HG02759 (cell line): ENCODE measurements at regions not wholly inside any gene's neighbourhood (a gene's known extent, or its start where the extent isn't known, plus 50 kb on each side); places are given as distances from the start of the nearest gene placed in this dataset.

Source experiments
- ATAC-seq: cut with Tn5 transposase; IDR thresholded peaks from one replicate; pipeline ENCODE4 v1.9.1; 2021; ENCODE audit warnings: mild to moderate bottlenecking, moderate library complexity; ENCODE audit not compliant: unreplicated experiment

DNA sequence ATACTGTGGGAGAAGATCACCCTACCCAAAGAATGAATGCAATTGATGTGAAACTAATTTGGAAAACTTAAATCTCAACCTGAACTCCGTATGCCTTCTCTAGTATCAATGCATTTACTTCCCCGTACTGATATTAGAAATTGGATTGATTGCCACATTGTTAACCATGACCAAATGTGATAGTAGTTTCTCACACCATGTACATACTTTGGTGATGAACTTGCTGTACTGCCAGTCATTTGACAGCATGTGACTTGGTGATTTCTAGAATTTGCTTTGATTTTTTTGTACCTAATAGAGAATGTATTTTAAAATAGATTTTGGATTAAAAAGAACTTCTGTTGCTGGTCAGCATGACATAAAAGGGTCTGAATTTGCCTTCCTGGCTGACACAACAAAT, 579.8 kb upstream of the TMEM132C start:
- no peak for ATAC-seq

GRCh38 chr12:127688906-127689428, 578.0 kb upstream of the TMEM132C start:
- ATAC-seq = no peak

DNA sequence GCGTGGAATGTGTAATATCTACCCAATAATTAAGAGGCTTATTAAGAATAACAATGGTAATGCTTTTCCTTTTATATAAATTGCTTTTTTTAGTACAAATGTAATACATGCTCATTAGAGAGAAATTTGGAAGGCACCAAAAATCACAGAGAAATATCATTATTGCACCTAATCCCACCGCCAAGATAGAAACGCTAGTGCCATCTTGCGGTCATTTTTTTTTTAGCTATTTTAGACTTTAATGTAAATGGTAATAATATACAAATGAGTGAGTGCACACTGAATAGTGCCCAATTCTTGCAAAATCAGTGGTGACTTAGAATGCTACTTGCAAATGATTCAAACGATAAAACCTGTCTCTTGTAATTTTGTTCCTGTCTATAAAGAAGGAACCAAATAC, 576.8 kb upstream of the TMEM132C start:
- ATAC-seq = no peak

DNA sequence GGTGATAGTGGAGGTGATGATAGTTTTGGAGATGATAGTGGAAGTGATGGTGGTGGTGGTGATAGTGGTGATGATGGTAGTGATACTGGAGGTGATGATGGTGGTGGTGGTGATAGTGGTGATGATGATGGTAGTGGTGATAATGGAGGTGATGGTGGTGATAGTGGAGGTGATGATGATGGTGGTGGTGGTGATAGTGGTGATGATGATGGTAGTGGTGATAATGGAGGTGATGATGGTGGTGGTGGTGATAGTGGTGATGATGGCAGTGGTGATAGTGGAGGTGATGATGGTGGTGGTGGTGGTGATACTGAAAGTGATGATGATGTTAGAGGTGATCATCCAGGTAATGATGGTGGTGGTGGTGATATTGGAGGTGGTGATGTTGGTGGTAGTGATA, 570.0 kb upstream of the TMEM132C start:
- ATAC-seq = no peak

- ATAC-seq = no peak
These were observed 563.9 kb upstream of the TMEM132C start for GRCh38 chr12:127703026-127703425.

- ATAC-seq = no peak
These were observed 555.9 kb upstream of the TMEM132C start for GRCh38 chr12:127711108-127711507.

DNA sequence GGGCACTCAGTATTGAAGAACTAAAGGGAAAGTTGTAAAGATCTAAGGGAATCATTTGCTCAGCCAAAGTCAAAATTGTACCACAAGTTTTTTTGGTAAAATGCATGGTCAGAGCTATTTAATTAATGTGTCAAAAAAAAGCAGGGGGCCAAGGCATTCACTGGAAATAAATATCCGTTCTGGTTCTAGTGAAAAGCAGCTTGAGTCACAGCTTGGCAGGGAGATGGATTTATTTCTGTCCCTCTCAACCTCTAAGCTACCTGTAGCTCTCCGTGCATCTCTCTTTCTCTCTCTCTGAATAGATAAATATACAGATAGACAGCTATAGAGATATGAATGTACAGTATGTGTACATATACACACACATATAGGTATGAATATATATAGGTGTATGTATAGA, 554.4 kb upstream of the TMEM132C start:
- ATAC-seq = no peak

- ATAC-seq = no peak
These were observed 550.8 kb upstream of the TMEM132C start for GRCh38 chr12:127716166-127716565.

- ATAC-seq = no peak
These were observed 549.7 kb upstream of the TMEM132C start for GRCh38 chr12:127717278-127717677.

- no peak for ATAC-seq
These were observed 546.6 kb upstream of the TMEM132C start for GRCh38 chr12:127720334-127720733.

DNA sequence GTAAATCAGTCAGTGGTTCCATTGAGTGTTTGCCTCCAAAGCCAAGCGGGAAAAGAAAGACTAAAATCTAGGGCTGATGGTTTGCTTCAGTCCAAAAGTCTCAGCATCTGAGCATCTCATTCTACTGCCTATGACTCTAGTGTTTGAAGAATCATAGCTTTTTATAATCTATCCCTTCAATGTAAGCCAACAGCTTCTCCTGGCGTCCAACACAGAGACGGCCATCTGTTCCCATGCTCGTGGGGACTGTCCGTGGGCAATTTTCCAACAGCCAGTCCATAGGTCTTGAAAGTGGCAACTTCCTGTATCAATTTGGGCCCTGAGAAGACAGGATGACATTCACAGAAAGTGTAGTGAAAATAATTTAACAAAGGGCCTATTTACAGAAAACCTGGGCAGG, 544.4 kb upstream of the TMEM132C start:
- no peak for ATAC-seq

GRCh38 chr12:127723251-127723650, 543.7 kb upstream of the TMEM132C start:
- no peak for ATAC-seq

- no peak for ATAC-seq
These were observed 540.2 kb upstream of the TMEM132C start for GRCh38 chr12:127726671-127727315.

DNA sequence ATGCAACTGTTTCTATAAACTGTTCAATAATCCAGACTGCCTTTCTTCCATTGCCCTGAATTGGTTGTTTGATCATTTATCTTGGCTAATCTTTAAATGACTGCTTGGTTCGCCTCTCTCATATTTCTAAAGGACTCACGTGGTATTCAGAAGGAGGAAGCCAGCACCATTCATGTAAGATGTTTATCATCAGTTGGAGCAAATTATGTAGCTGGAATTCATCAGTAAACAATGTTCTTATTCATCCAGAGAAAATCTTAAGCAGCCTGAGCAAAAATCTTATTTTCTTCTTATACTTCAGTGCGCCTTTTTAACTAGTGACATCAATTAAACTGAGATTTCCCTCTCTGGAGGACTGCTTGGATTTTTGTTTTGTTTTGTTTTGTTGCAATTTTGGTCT, 538.7 kb upstream of the TMEM132C start:
- no peak for ATAC-seq

DNA sequence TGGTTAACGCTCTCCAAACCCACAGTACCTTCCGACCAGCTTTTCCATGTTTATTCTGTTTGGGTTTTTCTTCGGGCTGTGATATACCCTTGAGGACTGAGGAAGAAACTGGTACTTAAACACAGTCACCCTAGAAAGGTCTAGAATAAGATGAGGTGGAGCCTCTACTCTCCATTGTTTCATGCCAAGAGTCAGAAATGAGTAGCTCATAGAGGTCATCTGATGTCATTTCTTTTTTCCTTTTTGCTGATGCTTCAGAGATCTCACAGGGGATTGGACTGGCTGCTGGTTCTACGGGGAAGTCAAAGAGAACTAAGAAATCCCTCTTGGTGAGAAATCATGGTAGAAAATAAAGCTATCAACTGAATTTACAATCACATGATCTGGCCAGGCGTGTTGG, 538.2 kb upstream of the TMEM132C start:
- no peak for ATAC-seq

GRCh38 chr12:127729381-127729780, 537.6 kb upstream of the TMEM132C start:
- ATAC-seq = no peak

GRCh38 chr12:127731657-127732056, 535.3 kb upstream of the TMEM132C start:
- ATAC-seq = no peak

- no peak for ATAC-seq
These were observed 524.7 kb upstream of the TMEM132C start for GRCh38 chr12:127742231-127742630.

DNA sequence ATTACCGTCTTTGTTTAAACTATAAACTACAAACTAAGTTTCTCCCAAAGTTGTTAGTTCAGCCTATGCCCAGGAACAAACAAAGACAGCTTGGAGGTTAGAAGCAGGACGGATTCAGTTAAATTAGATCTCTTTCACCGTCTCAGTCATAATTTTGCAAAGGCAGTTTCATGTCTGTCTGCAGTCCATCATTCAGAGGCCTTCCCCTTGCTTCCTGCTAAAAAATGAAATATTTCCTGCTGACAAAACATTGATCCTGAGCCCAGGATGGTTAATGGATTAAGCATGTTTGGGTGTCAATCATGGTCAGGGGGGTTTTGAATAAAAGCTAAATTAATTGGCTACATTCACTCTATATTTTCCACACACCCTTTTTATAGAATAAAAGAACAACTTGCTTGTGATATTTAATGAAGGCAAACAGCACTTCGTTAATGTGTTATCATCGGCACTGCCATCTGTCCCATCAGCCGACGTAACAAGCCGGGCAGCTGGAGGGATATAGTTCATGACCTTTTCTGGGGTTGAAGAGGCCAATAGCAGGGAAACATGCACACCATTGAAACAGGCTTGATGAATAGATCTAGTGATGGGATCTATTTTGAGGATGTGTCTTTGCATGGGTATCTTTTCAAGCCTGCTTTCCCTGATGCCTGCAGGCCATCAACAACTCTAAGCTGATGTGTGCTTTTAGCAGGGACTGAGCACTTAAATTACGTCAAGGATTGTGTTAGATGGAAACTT, 521.3 kb upstream of the TMEM132C start:
- no peak for ATAC-seq

DNA sequence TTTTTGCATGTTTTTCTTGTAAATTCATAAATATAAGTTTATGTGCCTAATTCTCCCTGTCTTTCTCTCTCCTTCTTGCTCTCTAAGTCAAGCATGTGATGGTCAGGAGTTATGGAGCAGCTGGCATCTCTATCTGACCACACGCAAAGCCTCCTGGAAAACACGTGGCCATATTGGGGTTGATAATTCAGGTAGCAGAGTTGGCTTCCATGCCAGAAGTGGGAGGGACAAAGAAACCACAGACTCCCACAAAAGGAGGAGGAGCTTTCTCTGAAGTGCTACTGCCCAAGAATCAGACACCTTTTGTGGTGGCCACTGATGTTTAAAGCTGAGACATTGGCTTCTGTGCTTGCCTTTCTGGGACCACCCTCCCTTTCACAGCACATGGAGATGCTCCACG, 517.6 kb upstream of the TMEM132C start:
- no peak for ATAC-seq

GRCh38 chr12:127750076-127750840, 516.7 kb upstream of the TMEM132C start:
- no peak for ATAC-seq

GRCh38 chr12:127752802-127753201, 514.2 kb upstream of the TMEM132C start:
- ATAC-seq = no peak
